Body of pancreas (tissue), 4 donors: ENCODE measurements at regions not wholly inside any gene's neighbourhood (a gene's known extent, or its start where the extent isn't known, plus 50 kb on each side); places are given as distances from the start of the nearest gene placed in this dataset.

Source experiments
- POLR2A ChIP-seq, 3 donors: fragments of 450-650 bp; IDR thresholded peaks; one replicate each; pipeline ENCODE4 v1.6.1; 2016; ENCODE audit warnings: antibody characterized with exemption in 3 of 3, mild to moderate bottlenecking in 2 of 3
- TF ChIP-seq, protein P1 (sequence below), 7 experiments: fragments of 450-650 bp in 4 of 7; fragments of 200-600 bp in 3 of 7; sonication (generic) in 3 of 7; IDR thresholded peaks; one replicate each; pipeline ENCODE4 v1.5.1; 2016 to 2019; ENCODE audit warnings: antibody characterized with exemption in 7 of 7

DNA sequence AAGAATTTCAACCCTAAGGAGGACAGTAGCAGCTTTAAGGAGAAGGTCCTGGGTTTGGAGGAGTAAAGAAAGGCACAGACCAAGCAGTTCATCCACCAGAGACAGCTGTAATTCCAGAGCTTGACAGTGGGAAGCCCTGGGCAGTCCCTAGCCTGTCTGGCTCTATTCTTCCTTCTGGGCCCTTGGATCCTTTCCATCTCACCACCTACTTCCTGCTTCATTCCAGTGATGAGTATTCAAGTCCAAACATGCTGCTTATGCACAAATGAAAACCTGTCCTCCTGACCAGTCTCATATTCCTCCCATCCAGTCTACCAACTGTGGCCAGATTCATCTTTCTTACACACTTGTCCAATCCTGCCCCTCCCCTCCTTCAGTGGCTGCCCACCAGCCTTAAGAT, 171.4 kb downstream of the CNTN3 start:
- TF ChIP-seq, protein P1, sequence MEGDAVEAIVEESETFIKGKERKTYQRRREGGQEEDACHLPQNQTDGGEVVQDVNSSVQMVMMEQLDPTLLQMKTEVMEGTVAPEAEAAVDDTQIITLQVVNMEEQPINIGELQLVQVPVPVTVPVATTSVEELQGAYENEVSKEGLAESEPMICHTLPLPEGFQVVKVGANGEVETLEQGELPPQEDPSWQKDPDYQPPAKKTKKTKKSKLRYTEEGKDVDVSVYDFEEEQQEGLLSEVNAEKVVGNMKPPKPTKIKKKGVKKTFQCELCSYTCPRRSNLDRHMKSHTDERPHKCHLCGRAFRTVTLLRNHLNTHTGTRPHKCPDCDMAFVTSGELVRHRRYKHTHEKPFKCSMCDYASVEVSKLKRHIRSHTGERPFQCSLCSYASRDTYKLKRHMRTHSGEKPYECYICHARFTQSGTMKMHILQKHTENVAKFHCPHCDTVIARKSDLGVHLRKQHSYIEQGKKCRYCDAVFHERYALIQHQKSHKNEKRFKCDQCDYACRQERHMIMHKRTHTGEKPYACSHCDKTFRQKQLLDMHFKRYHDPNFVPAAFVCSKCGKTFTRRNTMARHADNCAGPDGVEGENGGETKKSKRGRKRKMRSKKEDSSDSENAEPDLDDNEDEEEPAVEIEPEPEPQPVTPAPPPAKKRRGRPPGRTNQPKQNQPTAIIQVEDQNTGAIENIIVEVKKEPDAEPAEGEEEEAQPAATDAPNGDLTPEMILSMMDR (IDR thresholded peaks at IDR 0.05) = no peak
- TF ChIP-seq POLR2A (IDR thresholded peaks at IDR 0.05) = no peak
